GM20000 (cell line): ENCODE measurements at regions not wholly inside any gene's neighbourhood (a gene's known extent, or its start where the extent isn't known, plus 50 kb on each side); places are given as distances from the start of the nearest gene placed in this dataset.

ENCODE experiments used
- DNase-seq: peaks from one replicate; pipeline ENCODE4 v3.0.0; 2012; ENCODE audit warnings: low spot score
- TF ChIP-seq, protein P1 (sequence below): IDR thresholded peaks from 2 replicates; pipeline ENCODE4 v1.5.1; 2012; ENCODE audit warnings: mild to moderate bottlenecking, control low read depth; ENCODE audit errors: extremely low read depth, missing control alignments

DNA sequence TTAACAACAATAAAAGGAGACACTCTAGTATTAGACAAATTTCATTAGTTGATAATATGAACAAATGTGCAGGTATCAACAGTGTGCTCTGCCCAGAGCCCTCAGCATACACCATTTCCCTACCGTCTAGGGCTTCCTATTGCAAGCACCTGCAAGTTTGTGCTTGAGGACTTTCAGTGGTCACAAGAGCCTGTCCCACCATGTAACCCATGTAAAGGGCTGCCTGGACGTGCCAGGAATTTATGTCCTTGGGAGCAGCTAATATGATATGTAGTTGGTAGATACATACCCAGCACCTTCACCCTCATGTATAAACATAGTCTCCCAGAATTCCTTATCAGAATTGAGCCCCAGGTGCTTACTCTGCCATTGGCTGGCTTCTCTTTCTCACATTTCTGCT is 128.0 kb downstream of the UFM1 start:
- TF ChIP-seq, protein P1, sequence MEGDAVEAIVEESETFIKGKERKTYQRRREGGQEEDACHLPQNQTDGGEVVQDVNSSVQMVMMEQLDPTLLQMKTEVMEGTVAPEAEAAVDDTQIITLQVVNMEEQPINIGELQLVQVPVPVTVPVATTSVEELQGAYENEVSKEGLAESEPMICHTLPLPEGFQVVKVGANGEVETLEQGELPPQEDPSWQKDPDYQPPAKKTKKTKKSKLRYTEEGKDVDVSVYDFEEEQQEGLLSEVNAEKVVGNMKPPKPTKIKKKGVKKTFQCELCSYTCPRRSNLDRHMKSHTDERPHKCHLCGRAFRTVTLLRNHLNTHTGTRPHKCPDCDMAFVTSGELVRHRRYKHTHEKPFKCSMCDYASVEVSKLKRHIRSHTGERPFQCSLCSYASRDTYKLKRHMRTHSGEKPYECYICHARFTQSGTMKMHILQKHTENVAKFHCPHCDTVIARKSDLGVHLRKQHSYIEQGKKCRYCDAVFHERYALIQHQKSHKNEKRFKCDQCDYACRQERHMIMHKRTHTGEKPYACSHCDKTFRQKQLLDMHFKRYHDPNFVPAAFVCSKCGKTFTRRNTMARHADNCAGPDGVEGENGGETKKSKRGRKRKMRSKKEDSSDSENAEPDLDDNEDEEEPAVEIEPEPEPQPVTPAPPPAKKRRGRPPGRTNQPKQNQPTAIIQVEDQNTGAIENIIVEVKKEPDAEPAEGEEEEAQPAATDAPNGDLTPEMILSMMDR = no peak

DNA sequence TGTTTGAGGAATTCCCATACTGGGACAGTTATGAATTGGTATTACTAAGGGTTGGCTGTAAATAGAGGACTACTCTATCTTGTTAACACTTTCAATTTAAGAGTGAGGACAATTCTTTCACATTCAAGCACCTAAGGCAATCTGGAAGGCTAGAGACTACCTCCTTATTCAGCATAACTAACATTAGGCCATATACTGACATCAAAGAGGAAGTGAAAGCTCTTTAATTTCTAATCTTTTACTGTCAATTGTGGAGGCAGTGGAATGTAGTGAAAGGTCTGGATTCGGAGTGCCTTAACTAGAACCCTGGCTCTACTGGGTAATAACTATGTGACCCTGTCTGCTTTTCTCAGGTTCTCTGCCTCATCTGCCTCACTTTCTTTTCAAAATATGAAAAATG is 134.0 kb downstream of the UFM1 start:
- no peak for DNase-seq
- TF ChIP-seq, protein P1 = no peak

More for the DNA sequence above, 128.0 kb downstream of the UFM1 start:
- DNase-seq = no peak

DNA sequence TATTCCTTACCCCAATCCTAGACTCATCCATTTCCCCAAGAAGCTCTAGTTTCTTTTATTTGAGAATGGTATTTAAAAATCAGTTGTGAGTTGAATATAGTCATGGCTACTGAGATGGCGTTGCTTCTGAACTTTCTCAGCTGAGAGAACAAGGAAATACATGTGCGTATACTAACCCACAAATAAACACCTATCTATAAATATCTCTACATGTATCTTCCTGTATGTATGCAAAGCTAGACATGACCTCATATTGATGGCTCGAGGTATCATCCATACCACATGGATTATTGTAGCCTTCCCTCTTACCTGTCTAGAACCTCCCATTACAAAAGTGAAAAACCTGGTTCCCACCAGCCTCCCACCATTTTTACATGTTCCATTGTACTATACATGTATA is 141.0 kb downstream of the UFM1 start:
- TF ChIP-seq, protein P1 = no peak
- DNase-seq = no peak

DNA sequence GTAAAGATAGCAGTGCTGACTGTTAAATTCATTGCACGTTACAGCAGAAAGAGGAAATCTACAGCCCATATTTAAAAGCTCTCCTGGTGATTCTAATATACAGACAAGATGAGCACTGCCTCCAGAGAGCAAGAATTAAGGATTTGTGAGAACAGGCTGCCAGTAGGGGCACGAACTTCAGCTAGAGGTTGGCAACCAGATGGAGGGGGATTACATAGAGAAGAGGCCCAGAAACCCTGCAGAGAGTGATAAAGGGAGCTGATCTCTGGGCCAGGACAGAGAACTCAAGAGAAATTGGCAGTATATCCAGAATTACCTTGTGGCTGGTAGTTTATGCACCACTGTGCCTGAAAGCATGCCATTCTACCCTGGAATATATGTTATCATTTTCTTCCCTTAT is 144.8 kb downstream of the UFM1 start:
- TF ChIP-seq, protein P1 = no peak
- DNase-seq = no peak

DNA sequence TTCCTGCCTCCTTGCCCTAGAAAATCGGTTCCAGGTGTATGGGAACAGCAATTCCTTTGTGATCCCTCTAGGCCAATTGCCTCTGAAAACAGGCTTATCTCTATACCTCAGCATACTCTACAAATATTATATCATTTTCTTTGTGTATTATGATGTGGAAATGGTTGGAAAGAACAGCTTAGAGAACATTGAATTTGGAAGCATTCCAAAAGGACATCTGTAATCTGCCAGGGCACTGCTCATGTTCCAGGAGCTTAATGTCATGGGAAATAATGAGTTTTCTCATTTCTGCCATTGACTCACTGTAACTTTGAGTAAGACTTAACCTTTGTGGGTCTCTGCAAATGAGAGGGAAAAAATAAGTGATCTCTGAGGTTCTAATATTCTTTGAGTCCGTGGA is 147.3 kb downstream of the UFM1 start:
- TF ChIP-seq, protein P1 = no peak
- no peak for DNase-seq

DNA sequence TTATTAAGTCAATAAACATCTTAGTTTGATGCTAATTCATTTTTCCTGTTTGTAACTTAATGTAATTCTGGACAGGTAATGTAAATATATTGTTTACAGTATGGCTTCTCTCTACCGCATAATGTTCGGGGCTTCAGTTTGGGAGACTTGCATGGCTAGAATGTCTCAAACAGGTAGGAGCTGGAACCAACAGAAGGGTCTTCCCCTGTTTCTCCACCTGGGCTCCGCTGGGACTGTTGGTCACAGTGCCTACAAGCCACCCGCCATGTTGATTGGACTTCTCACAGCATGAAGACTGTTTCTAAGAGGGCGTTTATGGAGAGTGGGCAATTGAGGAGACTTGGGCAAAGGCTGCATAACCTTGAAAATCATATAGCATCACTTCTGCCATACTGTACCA is 148.6 kb downstream of the UFM1 start:
- TF ChIP-seq, protein P1 = no peak

DNA sequence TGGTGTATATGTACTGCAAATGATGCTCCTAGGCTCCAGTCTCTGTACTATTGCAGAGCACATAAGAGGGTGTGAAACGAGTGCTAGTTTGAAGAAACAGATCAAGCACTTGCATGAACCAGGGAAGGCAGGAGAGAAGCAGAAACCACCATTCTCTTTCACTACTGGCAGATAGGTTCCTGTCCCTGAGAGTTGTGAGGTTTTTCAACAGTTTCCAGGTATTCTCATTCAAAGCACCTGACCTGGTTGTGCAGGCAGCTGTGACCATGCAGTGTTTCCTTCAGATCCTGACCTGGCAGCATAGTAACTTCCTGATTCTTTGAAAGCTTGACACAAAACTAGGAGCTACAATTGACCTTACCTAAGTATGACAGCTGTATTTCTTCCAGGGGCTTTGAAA is 164.9 kb downstream of the UFM1 start:
- DNase-seq = no peak
- TF ChIP-seq, protein P1 = no peak

More for the DNA sequence above, 148.6 kb downstream of the UFM1 start:
- no peak for DNase-seq
